Endothelial cell of umbilical vein (primary cell): ENCODE measurements at regions not wholly inside any gene's neighbourhood (a gene's known extent, or its start where the extent isn't known, plus 50 kb on each side); places are given as distances from the start of the nearest gene placed in this dataset.

Experiments
- EZH2 ChIP-seq: IDR thresholded peaks from 2 replicates; pipeline ENCODE4 v1.6.1; 2012; ENCODE audit warnings: borderline replicate concordance, low read depth, mild to moderate bottlenecking, moderate library complexity, low read length, inconsistent platforms; ENCODE audit not compliant: severe bottlenecking
- FOS ChIP-seq: IDR thresholded peaks from 2 replicates; pipeline ENCODE4 v1.6.1; 2011; ENCODE audit warnings: mild to moderate bottlenecking, low read length, moderate library complexity, borderline replicate concordance; ENCODE audit not compliant: insufficient read depth
- JUN ChIP-seq: IDR thresholded peaks from 2 replicates; pipeline ENCODE4 v1.6.1; 2011; ENCODE audit warnings: borderline replicate concordance, low read depth; ENCODE audit not compliant: insufficient read length, insufficient read depth
- MYC ChIP-seq: IDR thresholded peaks from one replicate; pipeline ENCODE4 v1.6.1; 2011; ENCODE audit warnings: mild to moderate bottlenecking, low read depth, low read length
- POLR2A ChIP-seq: IDR thresholded peaks from 2 replicates; pipeline ENCODE4 v1.6.1; 2012; ENCODE audit warnings: low read depth, mild to moderate bottlenecking, control low read depth, low read length
- POLR2AphosphoS5 ChIP-seq: IDR thresholded peaks from 2 replicates; pipeline ENCODE4 v1.6.1; 2012; ENCODE audit warnings: low read depth, mild to moderate bottlenecking, control low read depth, low read length, moderate library complexity; ENCODE audit not compliant: insufficient read depth
- TF ChIP-seq, protein P1 (sequence below), 2 donors: IDR thresholded peaks; 1 replicate in 1 of 2; 2 replicates in 1 of 2; pipeline ENCODE4 v1.5.1; 2011; ENCODE audit warnings: low read length in 2 of 2, mild to moderate bottlenecking in 2 of 2, moderate library complexity in 2 of 2, control low read depth in 1 of 2, inconsistent platforms in 1 of 2, low read depth in 1 of 2; ENCODE audit not compliant: insufficient read depth in 1 of 2; ENCODE audit errors: extremely low read depth in 1 of 2
- TF ChIP-seq, protein P2 (sequence below): IDR thresholded peaks from 2 replicates; pipeline ENCODE4 v1.6.1; 2011; ENCODE audit not compliant: insufficient read depth, insufficient read length

DNA sequence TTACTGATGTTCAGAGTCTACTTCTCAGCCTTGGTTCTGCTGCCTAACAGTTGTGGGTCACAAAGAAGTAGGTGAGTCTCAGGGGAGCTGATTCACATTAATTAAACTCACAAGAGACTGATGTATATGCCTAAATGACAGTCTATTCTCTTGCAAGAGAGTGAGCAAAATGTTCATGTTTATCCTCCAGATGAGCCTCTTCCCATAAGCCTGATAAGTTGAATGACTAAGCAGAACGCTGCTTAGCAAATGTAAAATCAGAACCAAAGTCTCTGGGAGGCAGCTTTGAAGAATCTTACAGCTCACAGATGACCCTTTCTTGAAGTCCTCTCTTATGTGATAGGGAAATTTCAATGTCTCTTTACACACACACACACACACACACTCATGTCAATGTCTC lies 1092.2 kb downstream of the TYW1 start:
- TF ChIP-seq, protein P1, sequence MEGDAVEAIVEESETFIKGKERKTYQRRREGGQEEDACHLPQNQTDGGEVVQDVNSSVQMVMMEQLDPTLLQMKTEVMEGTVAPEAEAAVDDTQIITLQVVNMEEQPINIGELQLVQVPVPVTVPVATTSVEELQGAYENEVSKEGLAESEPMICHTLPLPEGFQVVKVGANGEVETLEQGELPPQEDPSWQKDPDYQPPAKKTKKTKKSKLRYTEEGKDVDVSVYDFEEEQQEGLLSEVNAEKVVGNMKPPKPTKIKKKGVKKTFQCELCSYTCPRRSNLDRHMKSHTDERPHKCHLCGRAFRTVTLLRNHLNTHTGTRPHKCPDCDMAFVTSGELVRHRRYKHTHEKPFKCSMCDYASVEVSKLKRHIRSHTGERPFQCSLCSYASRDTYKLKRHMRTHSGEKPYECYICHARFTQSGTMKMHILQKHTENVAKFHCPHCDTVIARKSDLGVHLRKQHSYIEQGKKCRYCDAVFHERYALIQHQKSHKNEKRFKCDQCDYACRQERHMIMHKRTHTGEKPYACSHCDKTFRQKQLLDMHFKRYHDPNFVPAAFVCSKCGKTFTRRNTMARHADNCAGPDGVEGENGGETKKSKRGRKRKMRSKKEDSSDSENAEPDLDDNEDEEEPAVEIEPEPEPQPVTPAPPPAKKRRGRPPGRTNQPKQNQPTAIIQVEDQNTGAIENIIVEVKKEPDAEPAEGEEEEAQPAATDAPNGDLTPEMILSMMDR (IDR thresholded peaks at IDR 0.05; ENCODE audit: extremely low read depth in 1 of 2, insufficient read depth in 1 of 2, low read depth in 1 of 2, low read length in 2 of 2) = no peak
- TF ChIP-seq POLR2A = no peak
- TF ChIP-seq, protein P2, sequence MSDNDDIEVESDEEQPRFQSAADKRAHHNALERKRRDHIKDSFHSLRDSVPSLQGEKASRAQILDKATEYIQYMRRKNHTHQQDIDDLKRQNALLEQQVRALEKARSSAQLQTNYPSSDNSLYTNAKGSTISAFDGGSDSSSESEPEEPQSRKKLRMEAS = no peak
- no peak for TF ChIP-seq EZH2
- no peak for TF ChIP-seq FOS
- no peak for TF ChIP-seq JUN
- TF ChIP-seq POLR2AphosphoS5 = no peak
- TF ChIP-seq MYC = no peak
